LNCaP clone FGC (cell line): ENCODE measurements at regions not wholly inside any gene's neighbourhood (a gene's known extent, or its start where the extent isn't known, plus 50 kb on each side); places are given as distances from the start of the nearest gene placed in this dataset.

Source experiments
- DNase-seq: peaks from one replicate; pipeline ENCODE4 v3.0.0-alpha.2; 2011; ENCODE audit warnings: low read depth
- H3K4me3 ChIP-seq: 2 replicates; pipeline ENCODE4 v1.5.1; 2011; ENCODE audit warnings: mild to moderate bottlenecking, low read depth, low read length, control low read depth
- TF ChIP-seq, protein P1 (sequence below): IDR thresholded peaks from 2 replicates; pipeline ENCODE4 v1.5.1; 2012; ENCODE audit warnings: mild to moderate bottlenecking; ENCODE audit not compliant: control insufficient read depth, insufficient read depth; ENCODE audit errors: extremely low read depth

DNA sequence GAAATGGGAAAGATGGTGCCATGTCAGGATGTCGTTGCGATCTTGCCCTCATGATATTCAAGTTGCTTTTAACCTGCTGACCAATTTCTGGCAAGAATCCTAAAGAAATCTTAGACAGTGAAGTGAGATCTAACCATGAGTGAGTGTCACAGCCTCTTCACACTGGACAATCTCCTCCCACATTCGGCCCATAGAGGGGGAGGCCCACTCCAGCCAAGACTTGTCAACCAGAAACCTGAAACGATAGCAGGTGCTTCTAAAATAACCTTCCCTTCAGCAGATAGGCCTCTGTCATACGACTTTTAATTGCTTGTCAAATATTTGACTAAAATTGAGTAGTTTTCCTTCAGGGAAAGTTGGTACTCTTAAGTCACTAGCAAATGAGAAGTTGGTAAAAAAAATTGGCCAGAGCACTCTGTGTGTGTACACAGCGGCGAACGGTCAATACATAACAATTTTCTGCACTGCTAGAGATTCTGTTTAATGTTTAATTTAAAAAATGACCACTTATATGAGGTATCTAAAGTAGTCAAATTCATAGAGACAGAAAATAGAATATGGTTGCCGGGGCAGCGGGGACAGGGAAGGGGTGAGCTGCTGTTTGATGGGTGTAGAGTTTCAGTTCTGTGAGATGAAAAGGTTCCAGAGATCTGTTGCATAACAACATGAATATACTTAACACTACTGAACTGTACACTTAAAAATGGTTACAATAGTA, 110.2 kb downstream of the VAPA start:
- H3K4me3 ChIP-seq: no peak overlapping the region
- no peak for DNase-seq
- TF ChIP-seq, protein P1, sequence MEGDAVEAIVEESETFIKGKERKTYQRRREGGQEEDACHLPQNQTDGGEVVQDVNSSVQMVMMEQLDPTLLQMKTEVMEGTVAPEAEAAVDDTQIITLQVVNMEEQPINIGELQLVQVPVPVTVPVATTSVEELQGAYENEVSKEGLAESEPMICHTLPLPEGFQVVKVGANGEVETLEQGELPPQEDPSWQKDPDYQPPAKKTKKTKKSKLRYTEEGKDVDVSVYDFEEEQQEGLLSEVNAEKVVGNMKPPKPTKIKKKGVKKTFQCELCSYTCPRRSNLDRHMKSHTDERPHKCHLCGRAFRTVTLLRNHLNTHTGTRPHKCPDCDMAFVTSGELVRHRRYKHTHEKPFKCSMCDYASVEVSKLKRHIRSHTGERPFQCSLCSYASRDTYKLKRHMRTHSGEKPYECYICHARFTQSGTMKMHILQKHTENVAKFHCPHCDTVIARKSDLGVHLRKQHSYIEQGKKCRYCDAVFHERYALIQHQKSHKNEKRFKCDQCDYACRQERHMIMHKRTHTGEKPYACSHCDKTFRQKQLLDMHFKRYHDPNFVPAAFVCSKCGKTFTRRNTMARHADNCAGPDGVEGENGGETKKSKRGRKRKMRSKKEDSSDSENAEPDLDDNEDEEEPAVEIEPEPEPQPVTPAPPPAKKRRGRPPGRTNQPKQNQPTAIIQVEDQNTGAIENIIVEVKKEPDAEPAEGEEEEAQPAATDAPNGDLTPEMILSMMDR: no peak

DNA sequence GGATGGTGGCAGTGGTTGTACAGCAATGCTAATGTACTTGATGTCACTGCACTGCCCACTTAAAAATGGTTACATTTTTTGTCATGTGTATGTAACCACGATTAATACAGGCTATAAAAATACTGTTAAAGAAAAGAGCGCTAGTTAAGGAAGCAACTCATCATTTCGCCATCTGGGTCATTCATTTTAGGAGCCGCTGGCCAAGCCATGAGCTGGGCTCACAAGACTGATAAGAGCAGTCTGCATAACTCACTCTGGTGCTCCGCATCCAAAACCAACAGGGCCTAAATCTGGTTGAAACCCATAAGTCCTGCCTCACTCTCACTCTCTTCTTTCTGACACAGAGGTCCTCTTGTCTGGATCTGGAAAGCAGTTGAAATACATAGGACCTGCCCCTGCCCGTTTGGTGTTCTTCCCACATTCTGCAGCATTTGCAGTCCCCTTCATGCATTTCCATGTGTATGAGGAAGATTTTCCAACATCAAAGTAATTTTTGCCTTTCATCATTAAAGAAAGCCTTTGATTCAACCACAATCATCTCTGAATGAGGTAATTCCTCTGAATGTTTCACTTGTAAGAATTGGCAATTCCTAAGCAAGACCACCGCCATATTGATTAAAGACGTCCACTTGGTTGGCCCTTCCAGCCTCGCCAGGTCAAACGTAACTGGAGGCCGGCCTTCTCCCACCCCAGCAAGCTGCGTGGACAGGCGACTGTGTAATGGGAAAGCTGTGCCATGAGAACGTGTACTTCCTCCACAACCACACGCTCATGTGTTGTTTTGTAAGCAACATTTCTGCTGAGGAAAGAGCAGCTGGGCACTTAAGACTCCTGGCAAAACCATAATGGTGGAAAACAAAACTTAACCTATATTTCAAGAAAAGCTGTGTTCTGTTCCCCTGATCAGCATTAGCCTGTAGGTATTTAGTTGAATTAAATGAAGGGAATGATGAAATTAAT, 112.2 kb downstream of the VAPA start:
- TF ChIP-seq, protein P1: no peak
- DNase-seq: no peak
- no peak overlapping the region for H3K4me3 ChIP-seq

DNA sequence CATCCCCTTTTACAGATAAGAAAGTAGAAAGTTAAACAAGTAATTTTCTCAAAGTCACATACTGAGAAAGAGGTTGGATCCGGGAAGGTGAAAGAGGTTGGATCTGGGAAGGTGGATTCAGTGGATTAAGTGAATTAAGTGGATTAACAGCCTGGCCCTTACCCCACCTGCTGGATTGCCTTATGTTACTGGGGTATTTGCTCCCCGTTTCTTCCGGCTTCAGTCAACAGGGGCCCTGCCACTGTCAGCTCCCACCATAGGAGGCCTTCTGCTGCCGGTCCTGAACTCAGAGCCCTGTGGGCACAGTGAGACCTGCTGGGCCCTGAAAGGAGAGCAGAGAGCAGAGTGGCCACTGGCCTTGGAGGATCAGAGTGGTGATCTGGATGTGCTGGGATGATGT, 113.2 kb downstream of the VAPA start:
- no peak for DNase-seq
- H3K4me3 ChIP-seq: no peak overlapping the region
- TF ChIP-seq, protein P1: no peak

DNA sequence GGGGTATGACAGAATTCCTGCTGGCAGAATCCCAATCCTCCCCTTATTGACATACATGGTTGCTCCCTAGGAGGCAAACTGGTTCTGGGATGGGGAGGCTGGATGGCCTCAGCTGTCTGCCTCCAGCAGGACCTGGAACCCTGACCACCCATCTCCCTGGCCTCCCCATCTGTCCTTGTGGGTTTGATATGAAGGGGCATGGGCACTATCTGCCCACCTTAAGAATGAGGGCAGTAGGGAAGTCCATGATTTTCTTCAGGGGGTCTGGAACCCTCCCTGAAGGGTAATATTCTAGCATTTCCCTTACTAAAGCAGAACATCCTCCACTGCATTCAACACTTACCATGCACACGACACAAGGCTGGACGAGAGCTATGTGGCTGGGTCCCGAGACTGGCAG, 113.6 kb downstream of the VAPA start:
- TF ChIP-seq, protein P1: no peak
- no peak overlapping the region for H3K4me3 ChIP-seq
- no peak for DNase-seq

DNA sequence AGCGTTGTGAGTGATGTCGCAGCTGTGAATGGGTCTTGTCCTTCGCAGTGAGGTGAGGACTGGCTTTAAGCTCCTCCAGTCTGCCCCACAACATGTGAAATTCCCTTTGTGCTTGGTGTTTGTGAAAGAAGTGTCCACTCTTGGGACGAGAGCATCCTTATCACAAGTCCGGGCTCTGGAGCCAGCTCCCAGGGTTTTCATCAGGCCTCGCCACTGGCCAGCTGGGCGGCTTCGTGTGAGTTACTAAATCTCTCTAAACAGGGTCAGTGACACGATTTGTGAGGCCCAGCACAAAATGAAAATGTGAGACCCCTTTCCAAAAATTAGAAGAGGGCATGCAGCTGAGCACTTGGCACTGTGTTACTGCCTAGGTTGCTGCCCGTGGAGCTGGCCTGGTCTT, 115.9 kb downstream of the VAPA start:
- H3K4me3 ChIP-seq: no peak overlapping the region
- no peak for DNase-seq
- TF ChIP-seq, protein P1: no peak

DNA sequence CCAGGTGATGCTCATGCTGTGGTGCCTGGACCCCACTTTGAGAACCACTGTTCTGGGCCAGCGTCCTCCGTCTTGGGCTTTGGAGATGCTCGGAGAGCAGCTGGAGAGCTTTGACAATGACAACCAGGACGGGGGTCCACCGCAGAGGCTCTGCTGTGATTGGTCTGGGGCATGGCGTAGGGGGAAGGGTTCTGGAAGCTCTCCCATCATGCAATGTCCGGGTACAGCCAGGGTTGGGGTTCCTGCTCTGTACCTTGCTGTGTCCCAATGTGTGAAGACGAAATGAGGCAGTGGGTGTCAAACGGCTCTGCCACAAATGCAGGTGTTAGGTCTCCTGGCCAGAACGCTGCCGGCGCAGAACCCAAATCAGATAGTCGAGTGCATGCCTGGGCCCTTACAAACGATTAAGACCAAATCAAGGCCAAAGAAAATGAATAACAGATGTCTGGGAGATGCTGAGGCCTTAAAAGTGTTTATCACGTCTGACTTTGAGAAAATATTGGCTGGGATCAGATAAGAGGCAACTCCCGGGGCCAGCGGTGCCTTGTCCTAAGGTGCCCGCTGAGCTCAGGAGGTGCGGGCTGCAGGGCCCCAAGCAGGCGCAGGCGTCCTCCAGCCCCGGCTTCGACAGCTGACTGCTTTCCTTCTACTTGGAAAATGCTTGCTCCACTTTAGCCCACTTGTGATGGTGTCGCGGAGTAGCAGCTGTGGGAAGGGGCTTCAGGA, 117.2 kb downstream of the VAPA start:
- H3K4me3 ChIP-seq: no peak overlapping the region
- no peak for DNase-seq
- TF ChIP-seq, protein P1: no peak
